ENCODE measurements at regions not wholly inside any gene's neighbourhood (a gene's known extent, or its start where the extent isn't known, plus 50 kb on each side); places are given as distances from the start of the nearest gene placed in this dataset.
"Not testable (repeated sequence)": the region's sequence is repeated elsewhere in the genome, so short reads cannot be mapped to it uniquely, and the experiment has no call there.

- in situ Hi-C loops (cut with MboI), result not testable (repeated sequence)
These were observed 52.3 kb downstream of the SEPTIN7 start for GRCh38 chr7:35853194-35853593.

GRCh38 chr7:35854311-35854710 lies 53.5 kb downstream of the SEPTIN7 start:
- 27% methylated on average over 1 of the region's 1 CpG for whole genome bisulfite sequencing (ENCODE audit: insufficient coverage, low coverage, missing lambda C conversion rate)

More at GRCh38 chr7:35853194-35853593, 52.3 kb downstream of the SEPTIN7 start:
- H2AFZ ChIP-seq (ENCODE audit: low read depth, low read length); H3K4me3 ChIP-seq; POLR2A ChIA-PET; H3K27me3 ChIP-seq (ENCODE audit: control insufficient read depth in 2 of 2, insufficient read depth in 2 of 2, low read length in 2 of 2); H3K4me2 ChIP-seq (ENCODE audit: insufficient read depth, low read length); BruUV-seq (replicated peaks); H3K4me1 ChIP-seq (replicated peaks in 1 of 2; ENCODE audit: control insufficient read depth in 2 of 2, insufficient read depth in 2 of 2, low read length in 2 of 2); H3K9me3 ChIP-seq (replicated peaks; ENCODE audit: control insufficient read depth, insufficient read depth, low read depth, low read length); H3K9ac ChIP-seq (ENCODE audit: insufficient read depth in 1 of 2, low read depth in 2 of 2, low read length in 2 of 2); H3K36me3 ChIP-seq (ENCODE audit: control insufficient read depth, insufficient read depth, low read length); H3K9me1 ChIP-seq (ENCODE audit: control insufficient read depth, insufficient read depth, low read length); intact Hi-C loops (cut with micrococcal nuclease); DNase-seq (ENCODE audit: extremely low read depth in 1 of 4, low spot score in 3 of 4); H3K27ac ChIP-seq (ENCODE audit: extremely low read depth, low read depth, low read length); FAIRE-seq; H4K20me1 ChIP-seq (replicated peaks; ENCODE audit: control insufficient read depth, insufficient read depth, low read length); ATAC-seq; CTCF ChIA-PET (ENCODE audit: low intra/inter-chr PET ratio): not testable (repeated sequence)
- 89% methylated on average over 7 of the region's 7 CpGs for WGBS (ENCODE audit: insufficient coverage, low coverage, missing lambda C conversion rate)
- H3K79me2 ChIP-seq (ENCODE audit: control insufficient read depth, insufficient read depth, low read length), result peaks cover 16% of the 10 kb centered on the region; the same call in 2 of the 3 replicates

More at GRCh38 chr7:35854311-35854710, 53.5 kb downstream of the SEPTIN7 start:
- H3K4me2 ChIP-seq (ENCODE audit: insufficient read depth, low read length), result no peak overlapping the region
- FAIRE-seq (no peak), ATAC-seq (no peak), DNase-seq (ENCODE audit: extremely low read depth in 1 of 4, low spot score in 3 of 4) (no peak)
- no peak overlapping the region for H3K9ac ChIP-seq (ENCODE audit: insufficient read depth in 1 of 2, low read depth in 2 of 2, low read length in 2 of 2)
- no peak overlapping the region for H2AFZ ChIP-seq (ENCODE audit: low read depth, low read length)
- H3K36me3 ChIP-seq (ENCODE audit: control insufficient read depth, insufficient read depth, low read length), result 0 out of 3 replicates have a peak, but pooled peaks cover 4% of the 10 kb centered on the region
- H3K27ac ChIP-seq (ENCODE audit: extremely low read depth, low read depth, low read length), result no peak overlapping the region
- TF ChIP-seq RBM25 (IDR thresholded peaks at IDR 0.05; ENCODE audit: low read depth, low read length, severe bottlenecking), result no peak
- no peaks in the 10 kb centered on the region for H3K9me3 ChIP-seq (replicated peaks; ENCODE audit: control insufficient read depth, insufficient read depth, low read depth, low read length)
- no peaks in the 10 kb centered on the region for H3K4me1 ChIP-seq (replicated peaks in 1 of 2; ENCODE audit: control insufficient read depth in 2 of 2, insufficient read depth in 2 of 2, low read length in 2 of 2)
- no peak overlapping the region for H3K4me3 ChIP-seq
- peaks cover 18% of the 10 kb centered on the region; the same call in 2 of the 3 replicates for H3K79me2 ChIP-seq (ENCODE audit: control insufficient read depth, insufficient read depth, low read length)
- in situ Hi-C loops (cut with MboI) (no loop called here), intact Hi-C loops (cut with micrococcal nuclease) (no loop called here)
- H3K27me3 ChIP-seq (ENCODE audit: control insufficient read depth in 2 of 2, insufficient read depth in 2 of 2, low read length in 2 of 2), result no peaks in the 10 kb centered on the region
- ChIA-PET CTCF (ENCODE audit: low intra/inter-chr PET ratio) (no interaction called here), POLR2A (no interaction called here)
- H3K9me1 ChIP-seq (ENCODE audit: control insufficient read depth, insufficient read depth, low read length), result no peaks in the 10 kb centered on the region
- H4K20me1 ChIP-seq (replicated peaks; ENCODE audit: control insufficient read depth, insufficient read depth, low read length), result no peaks in the 10 kb centered on the region
- no TSS peak for BruUV-seq (replicated peaks)
